BLaER1 treated with 17β-estradiol and CSF1 and Interleukin-3, amounts not matched to agents 10 nM and 100 nM (cell line): ENCODE measurements at regions not wholly inside any gene's neighbourhood (a gene's known extent, or its start where the extent isn't known, plus 50 kb on each side); places are given as distances from the start of the nearest gene placed in this dataset.
"Not testable (repeated sequence)": the region's sequence is repeated elsewhere in the genome, so short reads cannot be mapped to it uniquely, and the experiment has no call there.

Source experiments
- H3K27ac ChIP-seq, 11 experiments: shearing (Covaris generic); formaldehyde crosslinking; 2 replicates each; pipeline ENCODE4 v1.8.1; 2022
- H3K27me3 ChIP-seq, 11 experiments: shearing (Covaris generic); formaldehyde crosslinking; 2 replicates each; pipeline ENCODE4 v1.8.1; 2022
- H3K36me3 ChIP-seq, 11 experiments: shearing (Covaris generic); formaldehyde crosslinking; 2 replicates each; pipeline ENCODE4 v1.8.1; 2022
- H3K4me1 ChIP-seq, 10 experiments: shearing (Covaris generic); formaldehyde crosslinking; 2 replicates each; pipeline ENCODE4 v1.8.1; 2022
- H3K4me2 ChIP-seq, 11 experiments: shearing (Covaris generic); formaldehyde crosslinking; 2 replicates each; pipeline ENCODE4 v1.8.1; 2022
- H3K4me3 ChIP-seq, 10 experiments: shearing (Covaris generic); formaldehyde crosslinking; 2 replicates each; pipeline ENCODE4 v1.8.1; 2022
- H3K9ac ChIP-seq, 11 experiments: shearing (Covaris generic); formaldehyde crosslinking; 2 replicates each; pipeline ENCODE4 v1.8.1; 2022
- H3K9me3 ChIP-seq, 11 experiments: shearing (Covaris generic); formaldehyde crosslinking; replicated peaks in 1 of 11; 2 replicates each; pipeline ENCODE4 v1.8.1; 2022
- H4K20me1 ChIP-seq, 11 experiments: shearing (Covaris generic); formaldehyde crosslinking; 2 replicates each; pipeline ENCODE4 v1.8.1; 2022
- Cebpa-rat ChIP-seq, 11 experiments: shearing (Covaris generic); IDR thresholded peaks; 2 replicates each; pipeline ENCODE4 v1.8.1; 2022

- Histone ChIP-seq H3K4me2 (no peak overlapping the region), H3K9me3 (peaks cover 30 to 45% (median 41%) of the 10 kb centered on the region in 11 experiments), H3K27ac (no peak overlapping the region), H3K36me3 (0 out of 22 replicates have a peak, but pooled peaks cover 0 to 2% (median 0%) of the 10 kb centered on the region in 11 experiments), H3K4me1 (no peaks in the 10 kb centered on the region), H3K27me3 (no peaks in the 10 kb centered on the region), H4K20me1 (no peaks in the 10 kb centered on the region), H3K4me3 (no peak overlapping the region), H3K9ac (no peak overlapping the region)
- TF ChIP-seq Cebpa-rat (IDR thresholded peaks at IDR 0.05) = no peak
These were observed 182.0 kb downstream of the UXS1 start for GRCh38 chr2:106012001-106012590.

GRCh38 chr2:106011380-106011779, 182.7 kb downstream of the UXS1 start:
- Histone ChIP-seq H3K27ac (no peak overlapping the region), H3K36me3 (0 out of 22 replicates have a peak, but pooled peaks cover 0 to 2% (median 0%) of the 10 kb centered on the region in 11 experiments), H3K27me3 (no peaks in the 10 kb centered on the region), H3K4me3 (no peak overlapping the region), H3K4me1 (no peaks in the 10 kb centered on the region), H3K4me2 (no peak overlapping the region), H3K9me3 (peaks cover 37 to 52% (median 49%) of the 10 kb centered on the region in 11 experiments), H4K20me1 (no peaks in the 10 kb centered on the region), H3K9ac (no peak overlapping the region)
- TF ChIP-seq Cebpa-rat (IDR thresholded peaks at IDR 0.05) = no peak

GRCh38 chr2:106010818-106011355, 183.2 kb downstream of the UXS1 start:
- H3K4me3 ChIP-seq = no peak overlapping the region
- H3K4me2 ChIP-seq = no peak overlapping the region
- H3K4me1 ChIP-seq = no peaks in the 10 kb centered on the region
- H3K36me3 ChIP-seq = 0 out of 22 replicates have a peak, but pooled peaks cover 0 to 2% (median 0%) of the 10 kb centered on the region in 11 experiments
- H3K27me3 ChIP-seq = no peaks in the 10 kb centered on the region
- TF ChIP-seq Cebpa-rat (IDR thresholded peaks at IDR 0.05) = no peak
- no peak overlapping the region for H3K9ac ChIP-seq
- H3K27ac ChIP-seq = no peak overlapping the region
- no peaks in the 10 kb centered on the region for H4K20me1 ChIP-seq
- peaks cover 42 to 57% (median 53%) of the 10 kb centered on the region in 11 experiments for H3K9me3 ChIP-seq

- no peak for TF ChIP-seq Cebpa-rat (IDR thresholded peaks at IDR 0.05)
- H3K27me3 ChIP-seq = no peaks in the 10 kb centered on the region
- H4K20me1 ChIP-seq = no peaks in the 10 kb centered on the region
- H3K9ac ChIP-seq = no peak overlapping the region
- H3K9me3 ChIP-seq = peaks cover 53 to 75% (median 64%) of the 10 kb centered on the region in 11 experiments
- H3K4me2 ChIP-seq = no peak overlapping the region
- 0 out of 22 replicates have a peak, but pooled peaks cover 0 to 2% (median 0%) of the 10 kb centered on the region in 11 experiments for H3K36me3 ChIP-seq
- H3K4me3 ChIP-seq = no peak overlapping the region
- no peak overlapping the region for H3K27ac ChIP-seq
- H3K4me1 ChIP-seq = no peaks in the 10 kb centered on the region
These were observed 185.0 kb downstream of the UXS1 start for GRCh38 chr2:106009096-106009495.

- Histone ChIP-seq H3K4me2 (no peak overlapping the region), H3K9ac (no peak overlapping the region), H3K4me1 (no peaks in the 10 kb centered on the region), H3K36me3 (0 out of 22 replicates have a peak, but pooled peaks cover 0 to 2% (median 0%) of the 10 kb centered on the region in 11 experiments), H3K27ac (no peak overlapping the region), H3K4me3 (no peak overlapping the region), H4K20me1 (no peaks in the 10 kb centered on the region), H3K9me3 (peaks cover 53 to 80% (median 65%) of the 10 kb centered on the region in 11 experiments), H3K27me3 (no peaks in the 10 kb centered on the region)
- TF ChIP-seq Cebpa-rat (IDR thresholded peaks at IDR 0.05) = no peak
These were observed 189.2 kb downstream of the UXS1 start for GRCh38 chr2:106004851-106005250.

GRCh38 chr2:105999211-105999989, 194.7 kb downstream of the UXS1 start:
- no peaks in the 10 kb centered on the region for H3K27me3 ChIP-seq
- no peaks in the 10 kb centered on the region; a peak in 1 of 22 replicates for H3K36me3 ChIP-seq
- no peak overlapping the region for H3K4me3 ChIP-seq
- no peak overlapping the region for H3K9ac ChIP-seq
- H3K9me3 ChIP-seq = peaks cover 36 to 58% (median 47%) of the 10 kb centered on the region in 11 experiments
- no peak for TF ChIP-seq Cebpa-rat (IDR thresholded peaks at IDR 0.05)
- H3K4me2 ChIP-seq = no peak overlapping the region
- H3K4me1 ChIP-seq = no peaks in the 10 kb centered on the region
- no peak overlapping the region for H3K27ac ChIP-seq
- H4K20me1 ChIP-seq = no peaks in the 10 kb centered on the region

- Histone ChIP-seq H4K20me1 (no peaks in the 10 kb centered on the region), H3K9me3 (peaks cover 52 to 64% (median 58%) of the 10 kb centered on the region in 11 experiments), H3K27ac (no peak overlapping the region), H3K4me3 (no peak overlapping the region), H3K4me2 (no peak overlapping the region), H3K9ac (no peak overlapping the region), H3K4me1 (no peaks in the 10 kb centered on the region), H3K36me3 (peaks cover 0 to 5% (median 0%) of the 10 kb centered on the region in 11 experiments; a peak in 1 of 22 replicates), H3K27me3 (no peaks in the 10 kb centered on the region)
- TF ChIP-seq Cebpa-rat (IDR thresholded peaks at IDR 0.05) = no peak
These were observed 196.4 kb downstream of the UXS1 start for GRCh38 chr2:105997711-105998110.

GRCh38 chr2:105990624-105991023, 203.5 kb downstream of the UXS1 start:
- TF ChIP-seq Cebpa-rat (IDR thresholded peaks at IDR 0.05) = no peak
- Histone ChIP-seq H3K27me3 (no peaks in the 10 kb centered on the region), H3K9ac (no peak overlapping the region), H3K4me2 (no peak overlapping the region), H3K4me1 (no peaks in the 10 kb centered on the region), H3K9me3 (peaks cover 84 to 96% (median 92%) of the 10 kb centered on the region in 11 experiments), H3K27ac (no peak overlapping the region), H4K20me1 (no peaks in the 10 kb centered on the region), H3K36me3 (peaks cover 0 to 5% (median 0%) of the 10 kb centered on the region in 11 experiments; a peak in 1 of 22 replicates), H3K4me3 (no peak overlapping the region)

GRCh38 chr2:105989803-105990202, 204.3 kb downstream of the UXS1 start:
- not testable (repeated sequence) for H3K9ac ChIP-seq, H4K20me1 ChIP-seq, H3K4me2 ChIP-seq, H3K27ac ChIP-seq, H3K36me3 ChIP-seq, H3K27me3 ChIP-seq, H3K4me1 ChIP-seq, H3K4me3 ChIP-seq
- H3K9me3 ChIP-seq = peaks cover 84 to 94% (median 92%) of the 10 kb centered on the region in 11 experiments
